ENCODE measurements at regions not wholly inside any gene's neighbourhood (a gene's known extent, or its start where the extent isn't known, plus 50 kb on each side); places are given as distances from the start of the nearest gene placed in this dataset.

- Histone ChIP-seq H4K20me1 (ENCODE audit: insufficient read depth) (no peaks in the 10 kb centered on the region), H3K27me3 (ENCODE audit: insufficient read depth, low read depth, low read length) (no peaks in the 10 kb centered on the region), H3K4me3 (ENCODE audit: low read length) (no peak overlapping the region), H3K4me2 (ENCODE audit: low read length) (no peak overlapping the region), H3K9me3 (ENCODE audit: low read length) (no peaks in the 10 kb centered on the region), H3K9me2 (ENCODE audit: insufficient read depth, low read length) (no peaks in the 10 kb centered on the region), H3K27ac (ENCODE audit: low read length) (no peak overlapping the region), H2AFZ (ENCODE audit: low read depth, low read length) (no peak overlapping the region), H3F3A (ENCODE audit: insufficient read depth, low read length, poor library complexity, severe bottlenecking) (no peaks in the 10 kb centered on the region), H3K9ac (ENCODE audit: low read length) (no peak overlapping the region), H3K36me3 (ENCODE audit: insufficient read depth, low read length) (no peaks in the 10 kb centered on the region), H3K79me2 (replicated peaks; ENCODE audit: insufficient read depth, low read length) (no peaks in the 10 kb centered on the region)
- no peak for TF ChIP-seq MXI1 (conservative IDR thresholded peaks at IDR 0.05; ENCODE audit: poor library complexity, severe bottlenecking)
- TF ChIP-seq EP300 (conservative IDR thresholded peaks at IDR 0.05; ENCODE audit: poor library complexity, severe bottlenecking) = no peak
- no peak for TF ChIP-seq POLR2AphosphoS5 (IDR thresholded peaks at IDR 0.05)
- no peak for TF ChIP-seq TAF1 (IDR thresholded peaks at IDR 0.05; ENCODE audit: low read depth)
- no peak for TF ChIP-seq SMC3 (conservative IDR thresholded peaks at IDR 0.05; ENCODE audit: poor library complexity)
- TF ChIP-seq RAD21 (conservative IDR thresholded peaks at IDR 0.05) = no peak
- no peak for TF ChIP-seq EZH2 (IDR thresholded peaks at IDR 0.05; ENCODE audit: borderline replicate concordance, insufficient read depth, low read length, poor library complexity, severe bottlenecking)
- TF ChIP-seq CTCF (IDR thresholded peaks at IDR 0.05; ENCODE audit: poor library complexity, severe bottlenecking) = no peak
- no peak for TF ChIP-seq REST (IDR thresholded peaks at IDR 0.05; ENCODE audit: borderline replicate concordance)
Measured at GRCh38 chr10:131451407-131452015, 140.0 kb upstream of the TCERG1L start.

GRCh38 chr10:131452926-131453720 is 141.6 kb upstream of the TCERG1L start:
- H3K4me3 ChIP-seq (ENCODE audit: low read length) = no peak overlapping the region
- H3K27ac ChIP-seq (ENCODE audit: low read length) = no peak overlapping the region
- no peak overlapping the region for H3K9ac ChIP-seq (ENCODE audit: low read length)
- no peaks in the 10 kb centered on the region for H3K79me2 ChIP-seq (replicated peaks; ENCODE audit: insufficient read depth, low read length)
- no peaks in the 10 kb centered on the region for H3K36me3 ChIP-seq (ENCODE audit: insufficient read depth, low read length)
- no peak overlapping the region for H3K4me2 ChIP-seq (ENCODE audit: low read length)
- H3F3A ChIP-seq (ENCODE audit: insufficient read depth, low read length, poor library complexity, severe bottlenecking) = no peaks in the 10 kb centered on the region
- no peaks in the 10 kb centered on the region for H3K9me2 ChIP-seq (ENCODE audit: insufficient read depth, low read length)
- no peaks in the 10 kb centered on the region for H3K9me3 ChIP-seq (ENCODE audit: low read length)
- no peaks in the 10 kb centered on the region for H4K20me1 ChIP-seq (ENCODE audit: insufficient read depth)
- TF ChIP-seq REST (IDR thresholded peaks at IDR 0.05; ENCODE audit: borderline replicate concordance) (no peak), SMC3 (conservative IDR thresholded peaks at IDR 0.05; ENCODE audit: poor library complexity) (no peak), CTCF (IDR thresholded peaks at IDR 0.05; ENCODE audit: poor library complexity, severe bottlenecking) (no peak), TAF1 (IDR thresholded peaks at IDR 0.05; ENCODE audit: low read depth) (no peak), EP300 (conservative IDR thresholded peaks at IDR 0.05; ENCODE audit: poor library complexity, severe bottlenecking) (no peak), EZH2 (IDR thresholded peaks at IDR 0.05; ENCODE audit: borderline replicate concordance, insufficient read depth, low read length, poor library complexity, severe bottlenecking) (no peak), POLR2AphosphoS5 (IDR thresholded peaks at IDR 0.05) (no peak), RAD21 (conservative IDR thresholded peaks at IDR 0.05) (no peak), MXI1 (conservative IDR thresholded peaks at IDR 0.05; ENCODE audit: poor library complexity, severe bottlenecking) (no peak)
- no peak overlapping the region for H2AFZ ChIP-seq (ENCODE audit: low read depth, low read length)
- H3K27me3 ChIP-seq (ENCODE audit: insufficient read depth, low read depth, low read length) = no peaks in the 10 kb centered on the region
